Suprapubic skin (tissue), 4 donors: ENCODE measurements at regions not wholly inside any gene's neighbourhood (a gene's known extent, or its start where the extent isn't known, plus 50 kb on each side); places are given as distances from the start of the nearest gene placed in this dataset.

ENCODE experiments used
- EP300 ChIP-seq: sonication (generic); formaldehyde crosslinking; IDR thresholded peaks from one replicate; pipeline ENCODE4 v1.6.1; 2017; ENCODE audit warnings: antibody characterized with exemption
- POLR2A ChIP-seq, 2 donors: fragments of 450-650 bp; IDR thresholded peaks; one replicate each; pipeline ENCODE4 v1.6.1; 2017; ENCODE audit warnings: antibody characterized with exemption in 2 of 2, mild to moderate bottlenecking in 2 of 2, moderate library complexity in 2 of 2
- POLR2AphosphoS5 ChIP-seq, 3 donors: sonication (generic); formaldehyde crosslinking; IDR thresholded peaks; one replicate each; pipeline ENCODE4 v1.6.1; 2017; ENCODE audit warnings: antibody characterized with exemption in 3 of 3
- TF ChIP-seq, protein P1 (sequence below), 2 donors: fragments of 200-600 bp in 1 of 2; fragments of 450-650 bp in 1 of 2; sonication (generic) in 1 of 2; IDR thresholded peaks; one replicate each; pipeline ENCODE4 v1.5.1; 2016 to 2019; ENCODE audit warnings: antibody characterized with exemption in 2 of 2, mild to moderate bottlenecking in 1 of 2, moderate library complexity in 1 of 2

DNA sequence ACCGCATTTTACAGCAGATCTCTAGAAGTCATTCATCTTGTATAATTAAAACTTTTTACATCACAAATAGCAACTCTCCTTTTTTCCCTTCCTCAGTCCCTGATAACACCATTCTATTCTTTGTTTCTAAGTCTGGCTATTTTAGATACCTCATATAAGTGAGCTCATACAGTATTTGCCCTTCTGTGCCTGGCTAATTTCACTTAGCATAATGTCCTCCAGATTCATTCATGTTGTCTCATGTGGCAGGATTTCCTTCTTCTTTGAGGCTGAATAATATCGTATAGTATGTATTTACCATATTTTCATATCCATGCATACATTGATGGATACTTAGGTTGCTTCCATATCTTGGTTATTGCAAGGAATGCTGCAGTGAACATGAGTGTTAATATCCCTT, 362.0 kb downstream of the RFC3 start:
- TF ChIP-seq POLR2A (IDR thresholded peaks at IDR 0.05) (no peak), POLR2AphosphoS5 (IDR thresholded peaks at IDR 0.05) (no peak), EP300 (no peak)
- TF ChIP-seq, protein P1, sequence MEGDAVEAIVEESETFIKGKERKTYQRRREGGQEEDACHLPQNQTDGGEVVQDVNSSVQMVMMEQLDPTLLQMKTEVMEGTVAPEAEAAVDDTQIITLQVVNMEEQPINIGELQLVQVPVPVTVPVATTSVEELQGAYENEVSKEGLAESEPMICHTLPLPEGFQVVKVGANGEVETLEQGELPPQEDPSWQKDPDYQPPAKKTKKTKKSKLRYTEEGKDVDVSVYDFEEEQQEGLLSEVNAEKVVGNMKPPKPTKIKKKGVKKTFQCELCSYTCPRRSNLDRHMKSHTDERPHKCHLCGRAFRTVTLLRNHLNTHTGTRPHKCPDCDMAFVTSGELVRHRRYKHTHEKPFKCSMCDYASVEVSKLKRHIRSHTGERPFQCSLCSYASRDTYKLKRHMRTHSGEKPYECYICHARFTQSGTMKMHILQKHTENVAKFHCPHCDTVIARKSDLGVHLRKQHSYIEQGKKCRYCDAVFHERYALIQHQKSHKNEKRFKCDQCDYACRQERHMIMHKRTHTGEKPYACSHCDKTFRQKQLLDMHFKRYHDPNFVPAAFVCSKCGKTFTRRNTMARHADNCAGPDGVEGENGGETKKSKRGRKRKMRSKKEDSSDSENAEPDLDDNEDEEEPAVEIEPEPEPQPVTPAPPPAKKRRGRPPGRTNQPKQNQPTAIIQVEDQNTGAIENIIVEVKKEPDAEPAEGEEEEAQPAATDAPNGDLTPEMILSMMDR (IDR thresholded peaks at IDR 0.05): no peak
